HG03139 (cell line): ENCODE measurements at regions not wholly inside any gene's neighbourhood (a gene's known extent, or its start where the extent isn't known, plus 50 kb on each side); places are given as distances from the start of the nearest gene placed in this dataset.
"Not testable (repeated sequence)": the region's sequence is repeated elsewhere in the genome, so short reads cannot be mapped to it uniquely, and the experiment has no call there.

ENCODE experiments used
- ATAC-seq: cut with Tn5 transposase; IDR thresholded peaks from one replicate; pipeline ENCODE4 v1.9.1; 2021; ENCODE audit not compliant: unreplicated experiment

DNA sequence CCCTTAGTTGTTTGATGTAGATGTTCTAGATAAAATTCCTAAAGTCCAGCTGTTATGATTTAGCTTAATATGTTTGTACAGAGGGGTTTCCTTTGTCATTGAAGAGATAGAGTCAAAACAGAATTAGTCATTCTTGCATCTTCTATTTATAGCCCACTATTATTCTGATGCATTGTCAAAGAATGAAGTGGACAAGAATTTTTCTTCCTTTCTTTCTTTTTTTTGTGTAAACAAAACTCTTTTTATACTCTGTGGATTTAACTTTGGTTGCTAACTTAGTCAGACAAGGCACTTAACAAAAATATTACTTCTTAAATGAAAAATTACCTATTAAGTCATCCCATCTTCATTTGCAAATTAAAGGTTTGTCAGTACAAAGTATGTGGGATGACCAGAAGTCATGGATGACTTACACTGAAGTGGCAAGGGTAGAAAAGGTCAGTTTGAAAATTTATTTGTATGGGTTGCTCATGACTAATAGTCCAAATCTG is 215.6 kb upstream of the DDHD1 start:
- no peak for ATAC-seq

DNA sequence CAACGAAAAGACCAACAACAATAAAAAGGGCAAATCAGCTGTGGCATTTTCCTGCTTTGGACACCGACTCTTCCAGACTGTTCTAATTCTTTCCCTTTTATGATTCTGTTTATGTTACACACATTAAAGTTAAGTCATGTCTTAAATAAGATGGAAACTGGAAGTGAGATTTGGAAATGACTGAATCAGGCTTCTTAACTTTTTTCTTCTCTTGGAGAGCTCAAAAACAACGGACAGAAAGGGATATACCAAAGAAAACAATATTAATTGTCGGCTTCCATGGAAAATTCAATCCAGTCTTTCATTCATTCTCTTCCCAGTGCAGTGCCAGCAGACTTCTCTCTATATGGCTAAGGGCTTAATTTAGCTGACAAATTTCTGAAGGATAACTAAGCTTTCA is 214.9 kb upstream of the DDHD1 start:
- no peak for ATAC-seq

DNA sequence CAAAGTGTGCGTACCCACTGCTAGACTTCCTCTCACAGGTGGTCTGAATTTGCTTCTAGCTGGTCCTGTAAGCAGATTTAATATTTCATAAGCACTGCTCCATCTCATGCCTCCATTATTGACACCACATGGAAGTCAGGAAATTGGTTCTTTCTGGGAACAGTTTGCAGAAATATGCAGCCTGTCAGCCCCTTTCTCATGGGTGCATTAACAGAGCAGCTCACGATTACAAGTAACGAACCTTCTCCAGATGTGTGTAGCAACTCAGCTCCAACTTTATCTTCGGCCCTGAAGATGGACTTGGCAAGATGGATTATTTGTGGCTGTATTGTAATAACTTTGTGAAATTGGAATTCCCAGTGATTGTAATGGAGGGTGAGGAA is 214.5 kb upstream of the DDHD1 start:
- ATAC-seq: no peak

DNA sequence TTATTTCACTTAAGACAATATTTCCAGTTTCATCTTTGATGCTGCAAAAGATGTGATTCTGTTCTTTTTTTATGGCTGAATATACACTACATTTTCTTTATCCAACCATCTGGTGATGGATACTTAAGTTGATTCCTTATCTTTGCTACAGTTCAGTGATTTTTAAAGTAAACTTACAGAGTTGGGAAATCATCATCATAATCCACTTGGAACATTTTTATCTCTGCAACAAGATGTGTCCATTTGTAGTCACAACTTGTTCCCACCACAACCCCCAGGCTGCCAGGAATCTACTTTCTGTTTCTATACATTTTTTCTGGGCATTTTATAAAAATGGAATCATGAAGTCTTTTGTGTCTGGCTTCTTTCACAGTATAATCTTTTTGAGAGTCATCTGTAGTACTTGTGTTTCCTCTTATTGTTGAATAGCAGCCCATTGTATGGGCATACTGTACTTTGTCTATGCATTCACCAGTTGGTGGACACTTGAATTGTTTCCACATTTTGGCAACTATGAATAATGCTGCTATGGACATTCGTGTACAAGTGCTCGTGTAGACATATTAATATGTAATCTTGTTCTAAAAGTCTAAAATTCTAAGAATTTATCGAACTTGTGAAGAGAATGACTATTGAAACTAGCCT is 212.5 kb upstream of the DDHD1 start:
- no peak for ATAC-seq

DNA sequence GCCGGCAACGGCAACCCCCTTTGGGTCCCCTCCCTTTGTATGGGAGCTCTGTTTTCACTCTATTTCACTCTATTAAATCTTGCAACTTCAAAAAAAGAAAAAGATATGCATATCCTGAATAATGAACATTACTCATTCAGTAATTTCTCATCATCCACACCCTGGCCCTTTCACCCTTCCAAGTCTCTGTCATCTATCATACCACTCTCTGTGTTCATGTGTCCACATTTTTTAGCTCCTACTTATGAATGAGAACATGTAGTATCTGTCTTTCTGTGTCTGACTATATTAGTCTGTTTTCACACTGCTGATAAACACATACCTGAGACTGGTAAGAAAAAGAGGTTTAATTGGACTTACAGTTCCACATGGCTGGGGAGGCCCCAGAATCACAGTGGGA is 209.8 kb upstream of the DDHD1 start:
- ATAC-seq: not testable (repeated sequence)

DNA sequence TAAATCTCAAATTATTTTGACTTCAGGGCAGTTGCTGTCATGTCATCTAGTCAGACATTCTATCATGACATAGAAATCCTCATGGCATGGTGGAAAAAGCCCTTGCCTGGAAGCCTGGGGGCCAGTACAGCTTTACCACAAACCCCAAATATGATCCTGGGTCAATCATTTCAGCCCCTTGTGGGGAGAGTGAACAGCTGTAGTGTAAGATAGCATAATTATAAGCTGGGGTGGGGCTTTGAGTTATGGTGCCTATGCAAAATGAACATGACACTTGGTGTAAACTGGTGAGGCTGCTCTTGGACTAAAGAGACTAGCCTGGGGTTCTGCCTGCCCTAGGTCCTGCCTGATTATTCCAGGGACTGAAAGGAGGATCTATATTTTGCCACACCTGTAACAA is 207.7 kb upstream of the DDHD1 start:
- ATAC-seq: no peak

DNA sequence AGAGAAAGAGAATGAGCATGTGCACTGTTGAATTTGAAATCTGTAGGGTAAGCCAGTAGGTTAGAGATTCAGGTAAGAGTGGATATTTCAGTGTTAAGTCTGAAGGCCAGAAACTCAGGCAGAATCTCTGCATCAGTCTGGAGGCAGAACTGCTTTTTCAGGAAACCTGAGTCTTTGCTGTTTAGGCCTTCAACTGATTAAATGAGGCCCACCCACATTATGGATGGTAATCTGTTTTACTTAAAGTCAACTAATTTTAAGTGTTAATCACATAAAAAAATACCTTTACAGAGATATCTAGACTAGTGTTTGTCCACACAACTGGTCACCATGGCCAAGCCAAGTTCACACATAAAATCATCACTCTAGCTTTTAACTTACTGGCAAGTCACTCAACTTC is 205.0 kb upstream of the DDHD1 start:
- no peak for ATAC-seq

DNA sequence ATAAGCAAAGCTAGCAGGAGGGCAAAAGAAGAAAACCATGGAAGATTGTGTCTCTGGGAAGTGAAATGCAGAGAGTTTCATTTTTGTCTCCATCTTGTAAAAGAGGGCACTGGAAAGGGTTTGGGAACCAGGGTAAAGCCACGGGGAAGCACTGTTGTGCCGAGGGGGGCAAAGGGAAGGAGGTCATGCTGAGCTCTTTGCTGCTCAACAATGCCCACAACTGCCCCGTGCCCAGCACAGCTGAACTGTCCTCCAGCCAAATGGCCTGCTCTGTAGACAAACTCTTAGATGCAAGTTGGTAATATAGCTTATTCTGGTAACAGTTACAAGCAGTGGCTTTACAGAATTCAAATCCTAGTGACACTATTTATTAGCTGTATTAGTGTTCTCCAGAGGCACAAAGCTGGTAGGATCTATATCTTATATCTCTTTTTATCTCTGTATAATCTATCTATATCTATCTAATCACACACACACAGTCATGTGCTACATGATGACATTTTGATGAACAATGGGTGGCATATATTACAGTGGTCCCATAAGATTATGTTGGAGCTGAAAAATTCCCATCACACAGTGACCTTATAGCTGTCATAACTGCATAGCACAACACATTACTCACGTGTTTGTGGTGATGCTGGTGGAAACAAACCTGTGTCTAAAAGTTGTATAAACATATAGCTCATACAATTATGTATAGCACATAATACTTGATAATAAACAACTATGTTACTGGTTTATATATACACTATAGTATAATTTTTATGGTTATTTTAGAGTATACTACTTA is 203.4 kb upstream of the DDHD1 start:
- ATAC-seq: no peak

DNA sequence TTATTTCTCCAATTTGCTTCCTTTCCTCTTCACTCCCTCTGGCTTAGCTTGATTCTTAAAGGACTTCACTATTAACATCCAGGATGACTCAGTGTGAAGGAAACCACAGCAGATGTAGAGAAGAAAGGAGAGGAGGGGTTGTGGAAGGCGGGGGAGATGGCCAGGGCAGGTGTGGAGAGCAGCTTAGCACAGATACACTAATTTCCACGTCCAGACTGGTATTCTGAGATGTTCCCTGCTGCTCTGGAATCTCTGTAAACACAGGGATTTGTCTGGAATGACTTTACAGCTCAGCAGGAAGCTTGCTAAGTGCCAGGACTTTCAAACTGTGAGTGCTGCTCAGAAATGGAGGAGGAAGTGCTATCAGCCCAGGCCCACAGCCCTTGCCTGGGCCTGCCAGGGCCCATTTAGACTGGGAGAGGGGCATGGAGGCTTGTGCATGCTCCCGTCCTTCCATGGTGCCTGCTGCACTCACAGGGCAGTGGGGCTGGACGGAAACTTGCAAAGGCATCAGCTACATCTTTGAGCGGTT is 202.5 kb upstream of the DDHD1 start:
- no peak for ATAC-seq

DNA sequence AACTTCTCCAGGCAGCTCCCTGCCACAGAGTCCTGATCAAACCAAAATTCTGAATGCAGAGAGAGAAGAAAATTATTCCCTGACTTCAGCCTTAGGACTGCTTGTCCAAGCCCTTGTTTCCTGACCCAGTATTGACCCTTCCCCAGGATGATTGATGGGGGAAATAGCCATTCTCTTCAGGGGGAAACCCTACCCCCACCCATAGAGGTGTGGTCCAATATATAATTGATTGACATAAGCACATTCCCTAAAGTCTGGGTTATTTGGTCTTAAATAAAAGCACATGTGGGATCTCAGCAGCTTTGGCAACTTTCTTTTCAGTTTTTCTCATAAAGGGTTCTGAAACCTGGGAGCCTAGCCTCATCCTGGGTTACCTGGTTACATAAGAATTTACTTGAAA is 201.2 kb upstream of the DDHD1 start:
- ATAC-seq: no peak

DNA sequence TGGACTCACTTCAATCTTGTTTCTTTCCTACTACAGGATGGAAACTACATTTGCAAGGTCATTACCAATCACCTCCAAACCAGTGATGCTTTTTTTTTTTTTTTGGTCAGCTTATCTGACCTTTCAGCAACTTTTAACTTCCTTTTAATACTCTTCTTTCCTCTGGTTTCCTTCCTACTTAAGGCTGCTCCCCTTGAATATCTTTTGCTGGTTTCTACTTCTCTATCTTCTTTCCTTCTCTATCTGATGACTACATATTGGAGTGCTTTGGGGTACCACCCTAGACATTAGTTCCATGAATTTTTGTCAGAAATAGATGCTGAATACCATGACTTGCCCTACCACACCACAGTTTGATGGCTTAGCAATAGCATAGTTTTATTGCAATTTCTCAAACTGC is 197.7 kb upstream of the DDHD1 start:
- ATAC-seq: no peak

DNA sequence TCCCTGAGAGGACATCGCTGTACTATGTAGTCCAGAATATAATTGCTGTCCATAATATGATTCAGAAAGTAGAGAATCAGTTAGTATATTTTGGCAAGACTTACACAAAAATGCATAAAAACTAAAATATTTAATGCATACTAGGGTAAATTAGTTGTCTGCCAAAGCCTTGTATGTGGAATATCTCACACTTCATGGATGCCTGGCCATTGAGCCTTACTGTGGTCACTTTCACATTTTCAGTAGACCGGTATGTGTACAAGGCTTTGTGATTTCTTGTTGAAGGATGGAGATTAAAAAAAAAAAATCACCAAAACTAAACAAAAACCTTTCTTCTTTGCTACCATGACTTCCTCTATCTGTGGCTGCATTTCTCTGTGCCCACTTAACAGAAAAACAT is 197.3 kb upstream of the DDHD1 start:
- no peak for ATAC-seq

DNA sequence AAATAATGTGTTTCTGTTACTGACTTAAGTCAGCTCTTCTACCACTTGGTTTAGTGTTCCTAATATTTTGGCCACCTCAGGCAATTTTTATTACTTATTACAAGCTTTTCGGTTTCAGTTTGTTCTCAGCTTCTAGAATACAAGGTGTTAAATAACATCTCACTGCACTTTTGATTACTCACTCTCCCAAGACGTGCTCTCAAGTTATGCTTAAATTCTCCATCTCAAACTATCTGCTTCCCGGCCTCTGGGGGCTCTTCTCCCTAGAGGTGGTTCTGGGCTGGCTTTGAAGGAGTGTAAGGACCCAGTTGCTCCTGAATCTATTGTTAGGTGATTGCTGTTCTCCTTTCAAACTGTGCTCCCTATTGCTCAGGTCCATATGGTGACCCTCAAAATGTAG is 193.9 kb upstream of the DDHD1 start:
- ATAC-seq: no peak

DNA sequence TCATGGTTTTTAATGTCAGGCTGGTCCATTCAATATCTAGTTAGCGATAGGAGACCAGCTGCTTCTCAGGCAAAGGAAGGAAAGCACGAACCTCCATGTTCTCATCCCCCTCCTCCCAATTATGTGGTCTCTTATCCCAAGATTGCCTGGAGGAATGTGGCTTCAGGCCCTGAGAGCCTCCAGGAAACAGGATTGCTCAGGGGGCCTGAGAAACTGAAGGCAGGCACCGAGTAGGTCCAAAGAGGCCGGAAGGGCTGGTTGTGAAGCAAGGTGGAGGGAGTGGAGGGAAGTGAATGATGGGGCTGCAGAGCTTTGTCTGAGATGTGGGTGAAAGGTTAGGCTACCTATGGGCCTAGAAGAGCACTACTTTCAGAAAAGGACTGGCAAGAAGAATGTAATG is 188.2 kb upstream of the DDHD1 start:
- no peak for ATAC-seq

DNA sequence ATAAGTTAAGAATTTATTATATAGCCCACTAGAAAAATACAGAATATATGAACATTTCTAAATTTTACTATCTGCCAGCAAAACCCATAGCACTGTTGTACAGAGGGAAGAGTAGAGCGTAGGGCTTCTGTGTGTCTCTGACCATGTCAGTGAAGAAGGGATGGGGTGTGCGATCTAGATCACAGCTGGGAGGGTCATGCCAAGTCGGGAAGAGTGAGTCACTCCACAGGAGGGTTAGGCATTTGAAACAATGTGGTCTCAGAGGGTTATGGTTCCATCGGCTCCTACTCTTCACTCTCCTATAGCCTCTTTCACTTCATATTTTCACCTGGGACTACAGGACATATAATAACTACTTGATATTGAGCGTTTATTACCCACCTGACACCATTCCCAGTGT is 185.1 kb upstream of the DDHD1 start:
- no peak for ATAC-seq

DNA sequence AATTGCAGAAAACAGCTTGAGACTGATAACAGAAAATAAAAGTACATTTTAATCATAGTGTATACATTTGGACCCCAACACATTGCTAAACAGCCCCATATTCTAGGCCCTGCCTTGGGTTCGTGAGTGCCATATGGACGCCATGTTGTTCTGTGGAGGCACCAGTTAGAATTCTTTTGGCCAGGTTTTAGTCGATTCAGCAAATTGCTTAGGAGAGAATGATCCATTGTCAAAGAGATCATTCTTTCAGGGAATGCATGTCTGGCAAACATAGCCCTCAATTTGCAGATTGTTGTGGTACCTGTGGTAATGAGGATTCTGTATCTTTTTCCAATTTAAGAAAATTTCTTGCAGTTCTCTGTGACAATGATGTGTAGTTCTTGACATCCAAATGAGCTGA is 183.6 kb upstream of the DDHD1 start:
- no peak for ATAC-seq

DNA sequence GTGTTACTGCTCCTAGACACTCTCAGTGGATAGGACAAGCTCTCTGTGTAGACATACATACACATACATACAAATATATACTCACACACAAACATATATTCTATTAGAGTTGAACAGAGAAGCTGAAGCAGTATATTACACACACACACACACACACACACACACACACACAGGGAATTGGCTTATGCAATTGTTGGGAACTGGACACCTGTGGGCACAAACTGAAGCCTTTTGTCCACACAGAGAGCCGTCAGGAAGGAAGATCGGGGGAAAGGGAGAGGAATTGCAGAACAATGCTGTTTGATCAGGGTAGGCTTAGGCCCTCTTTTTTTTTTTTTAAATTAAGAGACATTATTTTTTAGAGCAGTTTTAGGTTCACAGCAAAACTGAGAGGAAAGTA is 180.7 kb upstream of the DDHD1 start:
- ATAC-seq: no peak

DNA sequence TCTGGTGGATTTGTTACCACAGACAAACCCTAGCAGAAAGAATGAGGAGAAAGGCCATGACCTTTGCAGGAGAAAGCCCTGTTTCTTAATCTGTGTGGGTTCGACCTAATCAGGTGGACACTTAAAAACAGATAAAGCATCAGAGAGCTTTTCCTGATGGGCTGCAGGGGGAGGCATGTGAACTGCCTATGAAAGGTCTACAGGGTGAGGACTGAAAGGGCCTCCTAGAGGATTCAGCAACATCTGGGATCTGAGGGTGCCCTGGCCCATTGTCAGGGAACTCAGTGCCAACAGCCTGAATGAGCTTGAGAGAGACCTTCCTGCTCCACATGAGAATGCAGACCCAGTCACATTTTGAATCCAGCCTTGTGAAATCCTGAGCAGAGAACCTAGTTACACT is 178.8 kb upstream of the DDHD1 start:
- ATAC-seq: no peak

DNA sequence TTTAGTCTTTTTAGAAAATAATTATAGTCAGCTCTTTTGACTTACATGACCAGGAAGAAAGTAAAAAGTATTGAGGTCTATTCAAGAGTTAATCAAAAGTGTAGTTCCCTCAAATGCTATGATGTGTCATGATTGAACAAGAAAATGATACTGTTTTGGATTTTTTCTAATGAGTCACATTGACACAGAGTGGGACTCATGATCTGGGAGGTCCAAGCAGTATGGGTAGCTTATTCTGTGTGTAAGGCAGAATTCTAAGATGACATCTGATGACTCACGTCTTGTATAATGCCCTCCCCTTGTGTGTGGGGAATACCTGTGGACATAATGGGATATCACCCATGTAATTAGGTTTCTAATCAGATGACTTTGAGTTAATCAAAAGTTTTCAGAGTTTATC is 178.1 kb upstream of the DDHD1 start:
- ATAC-seq: no peak

DNA sequence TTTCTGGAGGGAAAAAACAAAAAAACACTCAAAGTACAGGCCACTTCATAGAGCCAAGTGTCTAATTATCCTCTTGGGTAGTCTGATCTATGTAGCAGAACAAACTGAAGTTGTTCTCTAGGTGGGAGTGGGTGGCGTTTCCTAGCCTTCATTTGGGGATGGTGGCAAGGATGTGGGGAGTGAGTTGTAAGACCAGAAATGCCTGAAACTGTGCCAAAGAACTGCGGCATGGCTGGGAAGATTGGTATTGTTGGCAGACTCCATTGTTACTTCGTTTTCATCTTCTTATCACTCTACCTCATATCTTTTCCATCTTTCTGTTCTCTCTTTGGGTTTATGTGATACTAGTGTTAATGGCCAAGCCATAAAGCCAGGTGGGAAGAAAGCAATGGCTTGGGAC is 177.3 kb upstream of the DDHD1 start:
- no peak for ATAC-seq

DNA sequence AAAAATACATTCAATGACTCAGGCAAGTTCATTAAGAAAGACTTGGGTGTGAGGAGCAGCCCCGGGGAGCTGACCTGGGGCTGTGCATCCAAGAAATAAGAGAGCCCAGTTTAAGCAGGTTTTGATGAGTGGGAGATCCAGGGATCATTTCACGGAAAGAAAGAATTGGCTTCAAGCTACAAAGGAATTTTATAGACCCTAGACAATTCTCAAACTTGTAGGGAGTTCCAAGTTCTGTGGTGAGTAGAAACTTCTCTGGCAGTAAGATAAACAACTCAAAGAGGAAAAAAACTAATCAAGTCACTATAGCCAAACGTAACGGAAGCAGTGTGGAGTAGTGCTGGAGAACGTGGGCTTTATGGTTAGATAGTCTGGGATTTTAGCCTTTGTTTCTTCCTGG is 175.7 kb upstream of the DDHD1 start:
- no peak for ATAC-seq

DNA sequence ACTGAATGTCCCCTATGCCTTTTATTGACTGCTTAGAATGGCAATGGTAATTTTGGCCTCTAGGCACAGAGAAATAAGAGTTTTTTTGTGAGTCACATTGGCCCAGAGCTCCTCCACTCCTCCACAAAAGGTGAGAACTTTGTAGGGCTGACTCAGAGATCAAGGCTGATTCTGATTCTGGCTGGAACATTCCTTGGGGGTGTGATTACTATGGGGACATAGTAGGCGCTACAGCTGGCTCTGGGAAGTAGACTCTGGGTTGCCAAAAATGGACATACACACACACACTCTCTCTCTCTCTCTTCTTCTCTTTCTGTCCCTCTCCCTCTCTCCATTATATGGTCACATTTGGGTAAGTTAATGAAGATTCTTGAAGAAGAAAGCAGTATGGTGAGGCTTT is 174.6 kb upstream of the DDHD1 start:
- ATAC-seq: no peak
